SK-N-SH (cell line): ENCODE measurements at regions not wholly inside any gene's neighbourhood (a gene's known extent, or its start where the extent isn't known, plus 50 kb on each side); places are given as distances from the start of the nearest gene placed in this dataset.

Source experiments
- CTCF ChIA-PET: fragments of 300-600, 350-600 bp; formaldehyde crosslinking; extraction: SDS; loops from one replicate; lab custom pipeline; 2021; lab: Yijun Ruan, JAX
- POLR2A ChIA-PET: fragments of 350-600 bp; sonication (Branson Sonifier 250); formaldehyde crosslinking; extraction: SDS; loops from one replicate; lab custom pipeline; 2020; ENCODE audit warnings: antibody characterized with exemption, inconsistent platforms; lab: Yijun Ruan, JAX
- DNase-seq: peaks from one replicate; pipeline ENCODE4 v3.0.0; 2012
- H2AFZ ChIP-seq: fragments of 200-600 bp; sonication (generic); 2 replicates; pipeline ENCODE4 v1.8.1; 2016; ENCODE audit warnings: antibody characterized with exemption, mild to moderate bottlenecking, low read depth
- H3F3A ChIP-seq: fragments of 200-600 bp; sonication (generic); replicated peaks from 2 replicates; pipeline ENCODE3; 2016; ENCODE audit warnings: antibody characterized with exemption, mild to moderate bottlenecking; ENCODE audit not compliant: insufficient read depth
- H3K27ac ChIP-seq, 2 experiments: fragments of 200-500 bp in 1 of 2; fragments of 200-600 bp in 1 of 2; sonication (Bioruptor generic) in 1 of 2; sonication (generic), shearing (Covaris generic) in 1 of 2; 2 replicates each; pipeline versions ENCODE4 v1.5.1 to v1.6.1; 2014 to 2016; ENCODE audit warnings: low read depth in 2 of 2, inconsistent platforms in 1 of 2, low read length in 1 of 2, mild to moderate bottlenecking in 1 of 2, mixed read lengths in 1 of 2
- H3K27me3 ChIP-seq: fragments of 200-600 bp; sonication (generic), shearing (Covaris generic); 2 replicates; pipeline ENCODE4 v1.6.1; 2016; ENCODE audit warnings: mixed run types; ENCODE audit not compliant: insufficient read depth
- H3K36me3 ChIP-seq, 2 experiments: fragments of 200-500 bp in 1 of 2; fragments of 200-600 bp in 1 of 2; sonication (Bioruptor generic) in 1 of 2; sonication (generic) in 1 of 2; replicated peaks in 1 of 2; 2 replicates each; pipeline versions ENCODE3 to v1.5.1; 2014 to 2016; ENCODE audit warnings: low read length in 1 of 2, mild to moderate bottlenecking in 1 of 2; ENCODE audit not compliant: insufficient read depth in 2 of 2, control insufficient read depth in 1 of 2
- H3K4me1 ChIP-seq, 2 experiments: fragments of 200-500 bp in 1 of 2; fragments of 200-600 bp in 1 of 2; sonication (Bioruptor generic) in 1 of 2; sonication (generic), shearing (Covaris generic) in 1 of 2; 2 replicates each; pipeline versions ENCODE4 v1.5.1 to v1.6.1; 2014 to 2016; ENCODE audit warnings: low read depth in 1 of 2, low read length in 1 of 2, mixed run types in 1 of 2; ENCODE audit not compliant: insufficient read depth in 2 of 2, control insufficient read depth in 1 of 2
- H3K4me2 ChIP-seq: fragments of 200-600 bp; sonication (generic), shearing (Covaris generic); 2 replicates; pipeline ENCODE4 v1.6.1; 2017; ENCODE audit warnings: mixed run types
- H3K4me3 ChIP-seq, 2 experiments: fragments of 200-500 bp in 1 of 2; fragments of 200-600 bp in 1 of 2; sonication (Bioruptor generic) in 1 of 2; sonication (generic), shearing (Covaris generic) in 1 of 2; 2 replicates each; pipeline versions ENCODE4 v1.5.1 to v1.8.1; 2014 to 2016; ENCODE audit warnings: low read depth in 2 of 2, inconsistent platforms in 1 of 2, low read length in 1 of 2, mild to moderate bottlenecking in 1 of 2, mixed read lengths in 1 of 2, moderate library complexity in 1 of 2
- H3K79me2 ChIP-seq: fragments of 200-600 bp; sonication (generic); 2 replicates; pipeline ENCODE4 v1.8.1; 2017; ENCODE audit warnings: mild to moderate bottlenecking; ENCODE audit not compliant: insufficient read depth
- H3K9ac ChIP-seq: fragments of 200-600 bp; sonication (generic); 2 replicates; pipeline ENCODE4 v1.6.1; 2017; ENCODE audit warnings: mixed run types
- H3K9me2 ChIP-seq: fragments of 200-600 bp; sonication (generic); 2 replicates; pipeline ENCODE4 v1.6.1; 2017; ENCODE audit warnings: mixed run types
- H3K9me3 ChIP-seq: fragments of 200-600 bp; sonication (generic); 2 replicates; pipeline ENCODE4 v1.6.1; 2017; ENCODE audit warnings: mixed run types, mild to moderate bottlenecking, moderate library complexity
- H4K20me1 ChIP-seq: fragments of 200-600 bp; sonication (generic); 2 replicates; pipeline ENCODE4 v1.6.1; 2017; ENCODE audit warnings: mild to moderate bottlenecking, mixed run types; ENCODE audit not compliant: insufficient read depth
- CHD2 ChIP-seq: fragments of 150-350 bp; IDR thresholded peaks from 2 replicates; pipeline ENCODE4 v1.6.1; 2018; ENCODE audit warnings: low read length; ENCODE audit not compliant: partially characterized antibody
- EP300 ChIP-seq, 2 experiments: IDR thresholded peaks; 2 replicates each; pipeline versions ENCODE4 v1.4.0 to v1.6.1; 2012; ENCODE audit warnings: borderline replicate concordance in 1 of 2, low read depth in 1 of 2, low read length in 1 of 2
- FOXJ3 ChIP-seq: sonication (generic); formaldehyde crosslinking; IDR thresholded peaks from 2 replicates; pipeline ENCODE4 v1.5.1; 2020; ENCODE audit warnings: mild to moderate bottlenecking, missing genetic modification reagents
- GABPA ChIP-seq: IDR thresholded peaks from 2 replicates; pipeline ENCODE4 v1.4.0; 2012; ENCODE audit warnings: low read depth, mild to moderate bottlenecking
- JUND ChIP-seq: IDR thresholded peaks from 2 replicates; pipeline ENCODE4 v1.4.0; 2012
- MAX ChIP-seq: IDR thresholded peaks from 2 replicates; pipeline ENCODE4 v1.4.0; 2012; ENCODE audit warnings: low read depth
- NRF1 ChIP-seq: IDR thresholded peaks from 2 replicates; pipeline ENCODE4 v1.6.1; 2012; ENCODE audit warnings: low read depth, mild to moderate bottlenecking, low read length
- PBX3 ChIP-seq: IDR thresholded peaks from 2 replicates; pipeline ENCODE4; 2012
- RFX5 ChIP-seq: IDR thresholded peaks from 2 replicates; pipeline ENCODE4 v1.6.1; 2012; ENCODE audit warnings: mild to moderate bottlenecking, improper control_type of control experiment, low read length
- RXRA ChIP-seq: IDR thresholded peaks from 2 replicates; pipeline ENCODE4 v1.4.0; 2012; ENCODE audit warnings: low read depth, mild to moderate bottlenecking, borderline replicate concordance
- SMC3 ChIP-seq: IDR thresholded peaks from 2 replicates; pipeline ENCODE4 v1.6.1; 2012; ENCODE audit warnings: low read depth, low read length, improper control_type of control experiment
- TAF1 ChIP-seq: IDR thresholded peaks from 2 replicates; pipeline ENCODE4 v1.6.1; 2012; ENCODE audit warnings: low read depth, mild to moderate bottlenecking, low read length, moderate library complexity, borderline replicate concordance
- TCF12 ChIP-seq: IDR thresholded peaks from 2 replicates; pipeline ENCODE4 v1.4.0; 2012
- USF1 ChIP-seq: IDR thresholded peaks from 2 replicates; pipeline ENCODE4 v1.4.0; 2012; ENCODE audit warnings: low read depth, borderline replicate concordance
- WGBS: methylation state at CpG from one replicate; pipeline ENCODE4 v1.1.6; 2017; ENCODE audit warnings: low lambda C conversion rate; 5-methylcytosine and 5-hydroxymethylcytosine counted together

- Histone ChIP-seq H3F3A (no peaks in the 10 kb centered on the region), H3K4me2 (no peak overlapping the region), H2AFZ (no peak overlapping the region), H3K4me1 (peaks cover 0 to 7% of the 10 kb centered on the region in 2 experiments; a peak in 1 of 4 replicates), H3K9ac (no peak overlapping the region), H3K27ac (no peak overlapping the region), H3K9me2 (no peaks in the 10 kb centered on the region), H3K79me2 (no peaks in the 10 kb centered on the region), H3K4me3 (no peak overlapping the region), H3K27me3 (peaks cover 30% of the 10 kb centered on the region), H4K20me1 (no peaks in the 10 kb centered on the region), H3K36me3 (no peaks in the 10 kb centered on the region), H3K9me3 (no peaks in the 10 kb centered on the region)
- DNase-seq: no peak
- WGBS: 41% methylated on average over 9 of the region's 9 CpGs
- POLR2A ChIA-PET: no interaction called here
- CTCF ChIA-PET: interaction anchor here (1.0 to 1.8 kb wide), 2 partner anchors 10 to 22 kb away, joined by 3 to 5 read pairs; no protein-coding TSS in a partner anchor
- TF ChIP-seq RXRA: no peak
- no peak for TF ChIP-seq PBX3
- TF ChIP-seq SMC3: no peak
- no peak for TF ChIP-seq EP300 (IDR thresholded peaks at IDR 0.05; ENCODE audit: borderline replicate concordance in 1 of 2, low read depth in 1 of 2, low read length in 1 of 2)
- TF ChIP-seq GABPA: no peak
- TF ChIP-seq MAX: no peak
- no peak for TF ChIP-seq JUND
- TF ChIP-seq TAF1: no peak
- TF ChIP-seq RFX5: no peak
- TF ChIP-seq FOXJ3 (CRISPR knock-in tag): no peak
- no peak for TF ChIP-seq CHD2
Observed at GRCh38 chr22:22088658-22089458, 106.3 kb upstream of the TOP3B start.

GRCh38 chr22:22087854-22088657 lies 105.5 kb upstream of the TOP3B start:
- H3K9ac ChIP-seq: no peak overlapping the region
- H4K20me1 ChIP-seq: no peaks in the 10 kb centered on the region
- H3F3A ChIP-seq: no peaks in the 10 kb centered on the region
- CTCF ChIA-PET: interaction anchor here (1.0 to 1.8 kb wide), 2 partner anchors 9 to 22 kb away, joined by 3 to 5 read pairs; no protein-coding TSS in a partner anchor
- H3K9me2 ChIP-seq: no peaks in the 10 kb centered on the region
- no peak for TF ChIP-seq NRF1
- TF ChIP-seq USF1: no peak
- TF ChIP-seq TCF12: no peak
- no peaks in the 10 kb centered on the region for H3K79me2 ChIP-seq
- no peak overlapping the region for H3K4me2 ChIP-seq
- POLR2A ChIA-PET: no interaction called here
- no peak overlapping the region for H2AFZ ChIP-seq
- H3K27ac ChIP-seq: no peak overlapping the region
- H3K27me3 ChIP-seq: peaks cover 23% of the 10 kb centered on the region
- H3K4me3 ChIP-seq: no peak overlapping the region
- 61% methylated on average over 8 of the region's 10 CpGs for WGBS
- no peaks in the 10 kb centered on the region for H3K9me3 ChIP-seq
- peaks cover 0 to 7% of the 10 kb centered on the region in 2 experiments; a peak in 1 of 4 replicates for H3K4me1 ChIP-seq
- H3K36me3 ChIP-seq: no peaks in the 10 kb centered on the region
- no peak for DNase-seq
